Lung (tissue), 11 donors: ENCODE measurements at regions not wholly inside any gene's neighbourhood (a gene's known extent, or its start where the extent isn't known, plus 50 kb on each side); places are given as distances from the start of the nearest gene placed in this dataset.

Experiments used
- ATAC-seq: fragments of 200-7000 bp; cut with Tn5 transposase; one replicate; pipeline ENCODE4 v1.9.1; 2020; ENCODE audit warnings: moderate number of reproducible peaks; ENCODE audit not compliant: insufficient read depth, low FRiP score
- DNase-seq, 3 donors: peaks; one replicate each; pipeline ENCODE4 v3.0.0-alpha.2; 2013 to 2017
- H3K27ac ChIP-seq, 2 donors: one replicate each; pipeline ENCODE4 v1.5.1; 2013; ENCODE audit warnings: mild to moderate bottlenecking in 2 of 2, moderate library complexity in 2 of 2, control low read depth in 1 of 2, inconsistent platforms in 1 of 2, low read depth in 1 of 2, low read length in 1 of 2
- H3K27me3 ChIP-seq, 3 donors: one replicate each; pipeline ENCODE4 v1.5.1; 2013; ENCODE audit warnings: low read length in 2 of 3; ENCODE audit not compliant: control insufficient read depth in 3 of 3, insufficient read depth in 3 of 3
- H3K36me3 ChIP-seq, 4 donors: one replicate each; pipeline ENCODE4 v1.5.1; 2013; ENCODE audit warnings: low read length in 4 of 4, mild to moderate bottlenecking in 1 of 4, moderate library complexity in 1 of 4; ENCODE audit not compliant: control insufficient read depth in 4 of 4, insufficient read depth in 4 of 4
- H3K4me1 ChIP-seq, 5 donors: one replicate each; pipeline ENCODE4 v1.5.1; 2013; ENCODE audit warnings: low read length in 5 of 5, mild to moderate bottlenecking in 2 of 5, moderate library complexity in 1 of 5; ENCODE audit not compliant: control insufficient read depth in 5 of 5, insufficient read depth in 5 of 5
- H3K4me3 ChIP-seq: one replicate; pipeline ENCODE4 v1.5.1; 2013; ENCODE audit warnings: mild to moderate bottlenecking, control low read depth, moderate library complexity
- H3K9ac ChIP-seq, 2 donors: one replicate each; pipeline ENCODE4 v1.5.1; 2013; ENCODE audit warnings: low read length in 2 of 2, control low read depth in 1 of 2; ENCODE audit not compliant: insufficient read depth in 1 of 2
- H3K9me3 ChIP-seq, 4 donors: one replicate each; pipeline ENCODE4 v1.5.1; 2013; ENCODE audit warnings: low read length in 3 of 4, mild to moderate bottlenecking in 1 of 4, moderate library complexity in 1 of 4; ENCODE audit not compliant: control insufficient read depth in 4 of 4, insufficient read depth in 3 of 4
- WGBS, 2 donors: extraction: QIAGEN DNeasy Blood & Tissue Kit; methylation state at CpG; one replicate each; pipeline ENCODE4 v1.1.7; 2013; 5-methylcytosine and 5-hydroxymethylcytosine counted together
- TF ChIP-seq, protein P1 (sequence below): IDR thresholded peaks from 2 replicates; pipeline ENCODE4 v1.5.1; 2012; ENCODE audit warnings: mild to moderate bottlenecking; ENCODE audit errors: control extremely low read depth, extremely low read depth
- donor health status: control.
- donor health status: control.
- donor health status: Bipolar disorder and iron deficiency.
- donor health status: healthy.
- donor health status: DM: yes; HTN: yes; CAD: no.

DNA sequence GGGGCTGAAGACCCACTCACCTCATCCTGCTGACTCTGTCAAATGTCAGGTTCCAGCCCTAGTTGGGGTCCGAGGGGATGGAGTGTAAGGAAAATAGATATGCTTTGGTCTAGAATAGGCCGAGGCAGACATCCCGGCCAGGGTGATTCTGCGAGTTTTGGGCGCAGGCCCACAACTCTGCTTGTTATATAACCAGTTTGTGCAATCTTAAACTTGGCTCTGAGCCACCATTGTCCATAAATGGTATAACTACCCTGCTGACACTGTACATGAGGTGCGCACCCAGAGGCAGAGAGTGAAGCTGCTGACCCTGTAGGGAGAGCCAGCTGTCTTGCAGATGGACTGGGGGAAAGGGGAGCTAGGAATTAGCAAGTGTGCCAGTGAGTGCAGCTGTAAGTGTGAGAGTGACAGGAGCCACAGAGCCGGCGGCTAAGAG lies 1388.8 kb downstream of the AMY1C start:
- TF ChIP-seq, protein P1, sequence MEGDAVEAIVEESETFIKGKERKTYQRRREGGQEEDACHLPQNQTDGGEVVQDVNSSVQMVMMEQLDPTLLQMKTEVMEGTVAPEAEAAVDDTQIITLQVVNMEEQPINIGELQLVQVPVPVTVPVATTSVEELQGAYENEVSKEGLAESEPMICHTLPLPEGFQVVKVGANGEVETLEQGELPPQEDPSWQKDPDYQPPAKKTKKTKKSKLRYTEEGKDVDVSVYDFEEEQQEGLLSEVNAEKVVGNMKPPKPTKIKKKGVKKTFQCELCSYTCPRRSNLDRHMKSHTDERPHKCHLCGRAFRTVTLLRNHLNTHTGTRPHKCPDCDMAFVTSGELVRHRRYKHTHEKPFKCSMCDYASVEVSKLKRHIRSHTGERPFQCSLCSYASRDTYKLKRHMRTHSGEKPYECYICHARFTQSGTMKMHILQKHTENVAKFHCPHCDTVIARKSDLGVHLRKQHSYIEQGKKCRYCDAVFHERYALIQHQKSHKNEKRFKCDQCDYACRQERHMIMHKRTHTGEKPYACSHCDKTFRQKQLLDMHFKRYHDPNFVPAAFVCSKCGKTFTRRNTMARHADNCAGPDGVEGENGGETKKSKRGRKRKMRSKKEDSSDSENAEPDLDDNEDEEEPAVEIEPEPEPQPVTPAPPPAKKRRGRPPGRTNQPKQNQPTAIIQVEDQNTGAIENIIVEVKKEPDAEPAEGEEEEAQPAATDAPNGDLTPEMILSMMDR, result no peak
- Histone ChIP-seq H3K4me1 (peaks cover 0 to 6% (median 0%) of the 10 kb centered on the region in 5 donors), H3K9me3 (no peaks in the 10 kb centered on the region), H3K27me3 (no peaks in the 10 kb centered on the region), H3K36me3 (no peaks in the 10 kb centered on the region), H3K4me3 (no peak overlapping the region), H3K9ac (no peak overlapping the region), H3K27ac (no peak overlapping the region)
- ATAC-seq (no peak), DNase-seq (peak; percentile 71 to 88 (median 83))
- 56 to 71% methylated on average over 8 of the region's 8 CpGs for WGBS, 2 donors

DNA sequence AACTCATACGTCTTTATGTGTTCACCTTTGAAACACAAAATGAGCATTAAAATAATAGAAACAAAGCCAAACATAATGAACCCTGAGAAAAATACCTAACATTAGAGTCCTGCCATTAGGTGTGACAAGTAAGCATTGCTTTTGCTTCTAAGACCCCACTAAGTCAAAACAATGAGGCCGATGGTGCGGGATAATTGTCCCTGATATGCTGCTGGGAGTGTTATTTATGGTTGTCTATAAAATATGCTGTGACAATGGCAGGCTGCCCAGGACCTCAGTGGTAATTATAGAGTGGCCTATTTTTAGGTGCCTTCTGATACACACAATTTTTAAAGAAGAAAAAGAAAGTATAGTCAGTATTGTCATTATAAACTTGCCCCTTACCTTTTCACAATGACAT lies 1423.1 kb downstream of the AMY1C start:
- H3K36me3 ChIP-seq, result no peaks in the 10 kb centered on the region
- H3K27me3 ChIP-seq, result no peaks in the 10 kb centered on the region
- 57 to 58% methylated on average over 3 of the region's 3 CpGs for WGBS, 2 donors
- no peak overlapping the region for H3K27ac ChIP-seq
- no peak overlapping the region for H3K4me3 ChIP-seq
- no peak overlapping the region for H3K9ac ChIP-seq
- H3K9me3 ChIP-seq, result no peaks in the 10 kb centered on the region
- no peaks in the 10 kb centered on the region for H3K4me1 ChIP-seq
- no peak for ATAC-seq
- DNase-seq, result peak in 2 of 3 donors; percentile 8 to 12
- TF ChIP-seq, protein P1, result no peak

DNA sequence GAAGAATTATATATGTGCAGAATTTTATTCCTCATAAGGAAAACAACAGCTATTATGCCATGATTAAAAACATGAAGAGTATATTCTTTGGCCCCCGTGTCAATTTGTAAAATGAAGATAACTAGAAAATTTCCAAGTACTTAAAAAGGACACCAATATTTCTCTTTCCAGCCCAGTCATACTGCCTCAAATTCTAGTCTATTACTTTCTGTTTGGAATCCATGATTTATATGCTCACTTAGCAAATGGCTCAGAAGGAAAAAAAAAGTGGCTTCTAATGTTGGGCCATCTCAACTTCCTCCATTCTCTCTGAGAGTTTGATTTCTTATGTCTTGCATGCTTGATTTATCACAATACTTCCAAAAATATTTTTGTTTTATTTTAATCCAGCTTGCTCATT lies 1431.1 kb downstream of the AMY1C start:
- H3K9me3 ChIP-seq, result no peaks in the 10 kb centered on the region
- TF ChIP-seq, protein P1, result no peak
- no peaks in the 10 kb centered on the region for H3K4me1 ChIP-seq
- no peak overlapping the region for H3K9ac ChIP-seq
- H3K36me3 ChIP-seq, result no peaks in the 10 kb centered on the region
- no peak overlapping the region for H3K4me3 ChIP-seq
- H3K27me3 ChIP-seq, result no peaks in the 10 kb centered on the region
- ATAC-seq (no peak), DNase-seq (no peak)
- WGBS, 2 donors, result 67 to 82% methylated on average over 1 of the region's 1 CpG
- no peak overlapping the region for H3K27ac ChIP-seq

DNA sequence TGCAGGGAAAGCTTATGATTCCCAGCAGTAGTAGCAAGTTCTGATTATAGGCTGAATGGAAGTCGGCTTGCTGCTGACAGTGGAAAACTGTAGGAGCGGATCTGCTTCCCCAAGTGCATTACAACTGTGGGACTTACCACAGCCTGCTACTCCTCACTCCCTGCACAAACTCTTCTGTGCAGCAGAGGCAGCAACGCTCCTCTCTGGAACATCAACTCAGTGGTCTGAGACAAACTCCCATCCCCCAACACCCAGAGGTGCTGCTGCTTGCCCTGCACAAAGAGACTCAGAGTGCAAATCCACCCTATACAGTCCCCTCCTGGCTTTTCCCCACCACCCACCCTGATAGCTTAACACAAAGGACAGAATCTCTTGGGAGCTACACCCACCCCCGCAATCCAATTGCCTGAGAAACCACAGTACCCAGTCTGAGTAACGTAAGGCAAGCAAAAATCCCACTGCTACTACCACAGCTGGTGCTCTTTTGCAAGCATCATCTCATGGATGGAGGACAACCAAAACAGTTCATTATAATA lies 1455.2 kb downstream of the AMY1C start:
- Histone ChIP-seq H3K4me1 (no peaks in the 10 kb centered on the region), H3K9ac (no peak overlapping the region), H3K36me3 (no peaks in the 10 kb centered on the region), H3K27ac (no peak overlapping the region), H3K27me3 (no peaks in the 10 kb centered on the region), H3K4me3 (no peak overlapping the region), H3K9me3 (peaks cover 0 to 12% (median 4%) of the 10 kb centered on the region in 4 donors)
- DNase-seq (no peak), ATAC-seq (no peak)
- 92% methylated on average over 5 of the region's 5 CpGs for WGBS, 2 donors
- TF ChIP-seq, protein P1, result no peak
